ENCODE measurements at regions not wholly inside any gene's neighbourhood (a gene's known extent, or its start where the extent isn't known, plus 50 kb on each side); places are given as distances from the start of the nearest gene placed in this dataset.
"Not testable (repeated sequence)": the region's sequence is repeated elsewhere in the genome, so short reads cannot be mapped to it uniquely, and the experiment has no call there.

- not testable (repeated sequence) for TF ChIP-seq EZH2phosphoT487 (IDR thresholded peaks at IDR 0.05; ENCODE audit: borderline replicate concordance, low read depth, low read length); CTCF (conservative IDR thresholded peaks at IDR 0.05; ENCODE audit: low read length)
These were observed 130.1 kb downstream of the NPIPA5 start for GRCh38 chr16:15247971-15248370.

All from OCI-LY7 (cell line).